ENCODE measurements at regions not wholly inside any gene's neighbourhood (a gene's known extent, or its start where the extent isn't known, plus 50 kb on each side); places are given as distances from the start of the nearest gene placed in this dataset.
"Not testable (repeated sequence)": the region's sequence is repeated elsewhere in the genome, so short reads cannot be mapped to it uniquely, and the experiment has no call there.

GRCh38 chr3:130569461-130570365, 52.7 kb downstream of the COL6A6 start:
- no peak for DNase-seq (ENCODE audit: low spot score)

- DNase-seq (ENCODE audit: low spot score): no peak
These were observed 55.8 kb downstream of the COL6A6 start for GRCh38 chr3:130572769-130573168.

- no peak for DNase-seq (ENCODE audit: low spot score)
These were observed 59.6 kb downstream of the COL6A6 start for GRCh38 chr3:130576375-130577266.

GRCh38 chr3:130582457-130583153, 65.6 kb downstream of the COL6A6 start:
- peak; percentile 9 for DNase-seq (ENCODE audit: low spot score)

GRCh38 chr3:130594749-130595148, 77.8 kb downstream of the COL6A6 start:
- DNase-seq (ENCODE audit: low spot score): not testable (repeated sequence)

GRCh38 chr3:130596484-130596883, 79.5 kb downstream of the COL6A6 start:
- DNase-seq (ENCODE audit: low spot score): no peak

- DNase-seq (ENCODE audit: low spot score): no peak
These were observed 84.5 kb downstream of the COL6A6 start for GRCh38 chr3:130601442-130601971.

GRCh38 chr3:130604806-130605205, 87.8 kb downstream of the COL6A6 start:
- DNase-seq (ENCODE audit: low spot score): no peak

GRCh38 chr3:130606336-130606735, 89.4 kb downstream of the COL6A6 start:
- DNase-seq (ENCODE audit: low spot score): no peak

- no peak for DNase-seq (ENCODE audit: low spot score)
These were observed 90.7 kb downstream of the COL6A6 start for GRCh38 chr3:130607553-130608154.

GRCh38 chr3:130609166-130609979, 92.4 kb downstream of the COL6A6 start:
- peak; percentile 1 for DNase-seq (ENCODE audit: low spot score)

GRCh38 chr3:130619196-130619595, 102.2 kb downstream of the COL6A6 start:
- DNase-seq (ENCODE audit: low spot score): no peak

GRCh38 chr3:130621824-130622223, 104.8 kb downstream of the COL6A6 start:
- DNase-seq (ENCODE audit: low spot score): no peak

GRCh38 chr3:130626049-130626448, 109.1 kb downstream of the COL6A6 start:
- no peak for DNase-seq (ENCODE audit: low spot score)

- DNase-seq (ENCODE audit: low spot score): no peak
These were observed 110.3 kb downstream of the COL6A6 start for GRCh38 chr3:130627143-130627855.

- DNase-seq (ENCODE audit: low spot score): no peak
These were observed 110.9 kb downstream of the COL6A6 start for GRCh38 chr3:130627882-130628281.

All from pons (tissue), 1 donor.